ENCODE measurements at regions not wholly inside any gene's neighbourhood (a gene's known extent, or its start where the extent isn't known, plus 50 kb on each side); places are given as distances from the start of the nearest gene placed in this dataset.

DNA sequence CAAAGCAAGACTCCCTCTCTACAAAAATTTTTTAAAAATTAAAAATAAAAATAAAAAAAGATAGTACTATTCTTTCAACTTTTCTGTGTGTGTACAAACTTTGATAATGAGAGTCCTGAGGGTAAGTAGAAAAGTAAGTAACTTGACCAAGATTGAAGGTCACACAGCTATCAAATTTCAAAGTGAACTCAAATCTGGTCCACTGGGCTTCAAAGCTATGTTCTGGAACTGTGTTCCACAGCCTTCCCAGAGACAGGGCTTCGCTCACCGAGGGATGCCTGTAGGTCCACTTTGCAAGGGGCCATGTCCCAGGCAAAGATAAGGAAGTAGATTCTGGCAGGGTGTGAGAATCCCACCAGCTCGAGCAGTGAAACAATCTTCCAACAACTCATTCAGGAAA lies 56.3 kb upstream of the TNRC6A start:
- TF ChIP-seq, protein P1, sequence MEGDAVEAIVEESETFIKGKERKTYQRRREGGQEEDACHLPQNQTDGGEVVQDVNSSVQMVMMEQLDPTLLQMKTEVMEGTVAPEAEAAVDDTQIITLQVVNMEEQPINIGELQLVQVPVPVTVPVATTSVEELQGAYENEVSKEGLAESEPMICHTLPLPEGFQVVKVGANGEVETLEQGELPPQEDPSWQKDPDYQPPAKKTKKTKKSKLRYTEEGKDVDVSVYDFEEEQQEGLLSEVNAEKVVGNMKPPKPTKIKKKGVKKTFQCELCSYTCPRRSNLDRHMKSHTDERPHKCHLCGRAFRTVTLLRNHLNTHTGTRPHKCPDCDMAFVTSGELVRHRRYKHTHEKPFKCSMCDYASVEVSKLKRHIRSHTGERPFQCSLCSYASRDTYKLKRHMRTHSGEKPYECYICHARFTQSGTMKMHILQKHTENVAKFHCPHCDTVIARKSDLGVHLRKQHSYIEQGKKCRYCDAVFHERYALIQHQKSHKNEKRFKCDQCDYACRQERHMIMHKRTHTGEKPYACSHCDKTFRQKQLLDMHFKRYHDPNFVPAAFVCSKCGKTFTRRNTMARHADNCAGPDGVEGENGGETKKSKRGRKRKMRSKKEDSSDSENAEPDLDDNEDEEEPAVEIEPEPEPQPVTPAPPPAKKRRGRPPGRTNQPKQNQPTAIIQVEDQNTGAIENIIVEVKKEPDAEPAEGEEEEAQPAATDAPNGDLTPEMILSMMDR (IDR thresholded peaks at IDR 0.05), result no peak
- TF ChIP-seq POLR2A (IDR thresholded peaks at IDR 0.05), result no peak

Data from Peyer's patch (tissue), 4 donors.